GM12872 (cell line): ENCODE measurements at regions not wholly inside any gene's neighbourhood (a gene's known extent, or its start where the extent isn't known, plus 50 kb on each side); places are given as distances from the start of the nearest gene placed in this dataset.

ENCODE experiments used
- CTCF ChIP-seq: IDR thresholded peaks from 3 replicates; pipeline ENCODE4 v1.5.1; 2011; ENCODE audit warnings: low read depth, mild to moderate bottlenecking, low read length, moderate library complexity; ENCODE audit not compliant: insufficient read depth

DNA sequence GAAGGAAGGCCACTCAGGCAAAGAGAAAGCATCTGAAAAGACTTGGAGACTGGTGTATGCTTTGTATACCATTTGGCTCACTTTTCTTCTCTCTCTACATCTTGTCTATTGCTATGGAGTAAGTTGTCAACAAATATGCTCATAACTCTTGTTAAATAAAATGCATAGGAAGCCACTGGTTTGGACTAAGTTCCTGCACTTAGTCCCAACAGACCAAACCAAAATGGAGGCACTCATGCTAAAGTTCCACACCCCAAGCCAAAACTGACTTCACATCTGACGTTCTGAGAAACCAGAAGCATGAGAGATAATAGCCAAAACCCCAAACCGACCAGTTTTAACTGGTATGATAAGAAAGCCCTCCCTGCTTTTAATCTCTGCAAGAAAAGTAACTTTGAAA, 135.3 kb upstream of the LYPLAL1 start:
- no peak for TF ChIP-seq CTCF

DNA sequence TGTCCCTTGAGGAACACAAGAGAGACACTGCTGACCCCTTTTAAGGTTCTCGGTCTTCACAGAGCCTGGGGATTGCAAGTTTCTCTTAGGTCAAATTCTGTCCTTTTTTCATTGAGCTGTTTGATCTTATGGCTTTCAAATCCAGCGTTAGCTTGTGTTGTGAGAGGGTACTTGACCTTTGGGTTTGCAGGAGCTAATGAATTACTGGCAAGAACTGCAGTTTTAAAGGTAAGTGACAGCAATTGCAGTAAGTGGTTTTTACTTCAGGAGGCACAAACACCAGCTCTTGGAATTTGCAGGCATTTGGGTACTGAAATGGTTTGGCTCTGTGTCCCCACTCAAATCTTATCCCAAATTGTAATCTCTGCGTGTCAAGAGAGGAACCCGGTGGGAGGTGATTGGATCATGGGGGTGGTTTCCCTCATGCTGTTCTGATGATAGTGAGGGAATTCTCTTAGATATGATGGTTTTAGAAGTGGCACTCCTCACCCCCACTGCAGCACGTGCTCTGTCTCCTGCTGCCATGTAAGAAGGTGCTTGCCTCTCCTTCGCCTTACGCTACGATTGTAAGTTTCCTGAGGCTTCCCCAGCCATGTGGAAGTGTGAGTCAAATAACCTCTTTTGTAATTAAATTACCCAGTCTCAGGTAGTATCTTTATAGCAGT, 134.5 kb upstream of the LYPLAL1 start:
- no peak for TF ChIP-seq CTCF

GRCh38 chr1:219039682-219040154, 134.0 kb upstream of the LYPLAL1 start:
- no peak for TF ChIP-seq CTCF

DNA sequence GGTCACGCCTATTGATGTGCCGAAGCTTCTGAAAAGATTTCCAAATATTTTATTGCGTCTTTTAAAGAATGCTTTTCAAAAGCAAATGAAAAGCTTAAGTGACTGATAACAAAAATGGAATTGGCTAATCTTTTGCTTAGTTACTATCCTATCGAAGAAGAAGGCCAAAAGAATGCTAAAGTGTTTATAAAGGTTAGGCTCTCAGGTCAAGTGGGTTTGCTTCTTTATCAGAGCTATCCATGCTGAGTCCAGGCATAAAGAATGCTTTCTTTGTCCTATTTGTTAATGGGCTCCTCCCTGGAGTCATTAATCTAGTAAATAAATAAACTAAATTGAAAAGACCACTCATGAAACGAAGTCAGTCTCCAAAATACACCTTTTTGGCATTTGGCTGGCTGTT, 133.4 kb upstream of the LYPLAL1 start:
- TF ChIP-seq CTCF: no peak

GRCh38 chr1:219041141-219041540, 132.5 kb upstream of the LYPLAL1 start:
- no peak for TF ChIP-seq CTCF

GRCh38 chr1:219041818-219042217, 131.9 kb upstream of the LYPLAL1 start:
- TF ChIP-seq CTCF: no peak

DNA sequence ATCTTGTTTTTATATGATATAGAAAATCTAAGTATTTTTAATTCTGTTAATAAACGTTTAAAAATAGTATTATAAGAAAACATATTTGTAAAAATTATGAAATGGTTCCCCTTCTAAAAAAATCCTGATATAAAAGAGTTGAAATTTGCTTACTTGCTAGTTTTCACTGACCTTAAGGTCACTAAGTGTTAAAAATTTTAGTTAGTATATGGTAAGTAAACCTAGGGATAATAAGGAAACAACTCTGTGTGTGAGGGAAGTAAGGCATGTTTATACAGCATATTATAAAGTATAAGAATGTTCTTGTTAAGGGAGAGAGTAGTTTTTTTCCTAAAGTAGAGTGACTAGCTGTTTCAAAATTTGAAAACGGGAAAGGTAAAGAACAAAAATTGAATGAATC, 130.9 kb upstream of the LYPLAL1 start:
- no peak for TF ChIP-seq CTCF

DNA sequence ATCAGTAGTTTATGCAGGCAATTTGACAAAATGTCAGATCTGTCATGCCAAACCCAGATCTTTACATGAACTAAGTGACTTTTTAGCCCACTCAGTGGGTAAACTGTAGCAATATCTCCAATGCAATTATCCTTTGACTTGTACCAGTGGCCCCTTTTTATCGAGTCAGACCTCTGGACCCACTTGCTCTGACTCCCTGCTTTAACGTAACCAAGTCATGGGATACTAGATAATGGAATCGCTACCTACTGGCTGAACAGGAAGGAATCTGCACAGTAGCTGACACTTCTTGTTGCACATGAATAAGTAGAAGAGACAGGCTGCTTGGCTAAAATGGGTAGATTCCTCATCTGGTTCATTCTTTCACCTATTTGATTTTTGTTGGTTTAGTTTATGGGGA, 128.4 kb upstream of the LYPLAL1 start:
- no peak for TF ChIP-seq CTCF
